HL-60 (cell line): ENCODE measurements at regions not wholly inside any gene's neighbourhood (a gene's known extent, or its start where the extent isn't known, plus 50 kb on each side); places are given as distances from the start of the nearest gene placed in this dataset.

Experiments used
- DNase-seq, 2 experiments: peaks; one replicate each; pipeline ENCODE4 v3.0.0-alpha.2; 2010 to 2020; ENCODE audit warnings: low read depth in 1 of 2, low spot score in 1 of 2
- H3K27ac ChIP-seq: fragments of 250-450 bp; sonication (Bioruptor Pico); replicated peaks from 2 replicates; pipeline ENCODE4 v1.5.1; 2020; ENCODE audit warnings: mild to moderate bottlenecking, moderate library complexity
- H3K27me3 ChIP-seq: fragments of 250-450 bp; sonication (Bioruptor Pico); 2 replicates; pipeline ENCODE4 v1.5.1; 2021; ENCODE audit warnings: mild to moderate bottlenecking, moderate library complexity; ENCODE audit not compliant: insufficient read depth, poor library complexity, severe bottlenecking
- H3K4me3 ChIP-seq: replicated peaks from 2 replicates; pipeline ENCODE4 v1.5.1; 2011; ENCODE audit warnings: mild to moderate bottlenecking, control low read depth, low read length; ENCODE audit not compliant: insufficient read depth
- CTCF ChIP-seq: IDR thresholded peaks from one replicate; pipeline ENCODE4 v1.5.1; 2011; ENCODE audit warnings: low read length, control low read depth, inconsistent platforms; ENCODE audit not compliant: insufficient read depth
- GABPA ChIP-seq: IDR thresholded peaks from 2 replicates; pipeline ENCODE4 v1.6.1; 2012; ENCODE audit warnings: low read depth
- POLR2AphosphoS5 ChIP-seq: IDR thresholded peaks from 2 replicates; pipeline ENCODE4 v1.6.1; 2012; ENCODE audit warnings: low read depth
- REST ChIP-seq: IDR thresholded peaks from 2 replicates; pipeline ENCODE4 v1.6.1; 2012; ENCODE audit warnings: low read depth; ENCODE audit not compliant: insufficient replicate concordance
- SPI1 ChIP-seq: IDR thresholded peaks from 2 replicates; pipeline ENCODE4 v1.6.1; 2012; ENCODE audit warnings: low read depth, mild to moderate bottlenecking, borderline replicate concordance

- TF ChIP-seq POLR2AphosphoS5: no peak
- no peak for TF ChIP-seq CTCF
- no peak for TF ChIP-seq REST
- TF ChIP-seq SPI1: no peak
- TF ChIP-seq GABPA: no peak
- H3K27me3 ChIP-seq: no peaks in the 10 kb centered on the region
Observed at GRCh38 chr5:155792873-155793272, 534.1 kb upstream of the SGCD start.

GRCh38 chr5:155794795-155795194 is 532.2 kb upstream of the SGCD start:
- TF ChIP-seq POLR2AphosphoS5 (no peak), GABPA (no peak), SPI1 (no peak), CTCF (no peak), REST (no peak)
- DNase-seq: no peak
- no peak overlapping the region for H3K27ac ChIP-seq
- H3K4me3 ChIP-seq: no peak overlapping the region
- H3K27me3 ChIP-seq: no peaks in the 10 kb centered on the region

More at GRCh38 chr5:155792873-155793272, 534.1 kb upstream of the SGCD start:
- Histone ChIP-seq H3K4me3 (no peak overlapping the region), H3K27ac (no peak overlapping the region)
- DNase-seq: no peak

GRCh38 chr5:155799308-155799707 is 527.7 kb upstream of the SGCD start:
- TF ChIP-seq GABPA (no peak), POLR2AphosphoS5 (no peak), REST (no peak), SPI1 (no peak), CTCF (no peak)
- H3K4me3 ChIP-seq: no peak overlapping the region
- no peaks in the 10 kb centered on the region for H3K27me3 ChIP-seq
- no peak overlapping the region for H3K27ac ChIP-seq
- no peak for DNase-seq
